ENCODE measurements at regions not wholly inside any gene's neighbourhood (a gene's known extent, or its start where the extent isn't known, plus 50 kb on each side); places are given as distances from the start of the nearest gene placed in this dataset.

GRCh38 chr12:128056136-128056801 is 210.7 kb upstream of the TMEM132C start:
- DNase-seq (ENCODE audit: low read depth in 2 of 2), result no peak

- no peak for DNase-seq (ENCODE audit: low read depth in 2 of 2)
These were observed 209.4 kb upstream of the TMEM132C start for GRCh38 chr12:128057586-128057985.

GRCh38 chr12:128059621-128060370 is 207.2 kb upstream of the TMEM132C start:
- DNase-seq (ENCODE audit: low read depth in 2 of 2), result no peak

GRCh38 chr12:128068211-128068610 is 198.8 kb upstream of the TMEM132C start:
- no peak for DNase-seq (ENCODE audit: low read depth in 2 of 2)

- DNase-seq (ENCODE audit: low read depth in 2 of 2), result no peak
These were observed 197.5 kb upstream of the TMEM132C start for GRCh38 chr12:128069359-128069997.

- no peak for DNase-seq (ENCODE audit: low read depth in 2 of 2)
These were observed 193.0 kb upstream of the TMEM132C start for GRCh38 chr12:128073937-128074336.

GRCh38 chr12:128075332-128075731 is 191.6 kb upstream of the TMEM132C start:
- no peak for DNase-seq (ENCODE audit: low read depth in 2 of 2)

- no peak for DNase-seq (ENCODE audit: low read depth in 2 of 2)
These were observed 190.8 kb upstream of the TMEM132C start for GRCh38 chr12:128076188-128076587.

- DNase-seq (ENCODE audit: low read depth in 2 of 2), result no peak
These were observed 189.6 kb upstream of the TMEM132C start for GRCh38 chr12:128077211-128077916.

GRCh38 chr12:128077917-128078298 is 189.1 kb upstream of the TMEM132C start:
- no peak for DNase-seq (ENCODE audit: low read depth in 2 of 2)

- DNase-seq (ENCODE audit: low read depth in 2 of 2), result no peak
These were observed 188.5 kb upstream of the TMEM132C start for GRCh38 chr12:128078301-128078971.

GRCh38 chr12:128079446-128079845 is 187.5 kb upstream of the TMEM132C start:
- DNase-seq (ENCODE audit: low read depth in 2 of 2), result no peak

GRCh38 chr12:128083132-128083729 is 183.7 kb upstream of the TMEM132C start:
- DNase-seq (ENCODE audit: low read depth in 2 of 2), result no peak

GRCh38 chr12:128088926-128089325 is 178.0 kb upstream of the TMEM132C start:
- DNase-seq (ENCODE audit: low read depth in 2 of 2), result no peak

- DNase-seq (ENCODE audit: low read depth in 2 of 2), result no peak
These were observed 177.0 kb upstream of the TMEM132C start for GRCh38 chr12:128089961-128090360.

- no peak for DNase-seq (ENCODE audit: low read depth in 2 of 2)
These were observed 175.8 kb upstream of the TMEM132C start for GRCh38 chr12:128091101-128091720.

- DNase-seq (ENCODE audit: low read depth in 2 of 2), result no peak
These were observed 175.0 kb upstream of the TMEM132C start for GRCh38 chr12:128091951-128092382.

GRCh38 chr12:128098730-128099129 is 168.2 kb upstream of the TMEM132C start:
- DNase-seq (ENCODE audit: low read depth in 2 of 2), result no peak

- no peak for DNase-seq (ENCODE audit: low read depth in 2 of 2)
These were observed 163.8 kb upstream of the TMEM132C start for GRCh38 chr12:128103152-128103551.

- DNase-seq (ENCODE audit: low read depth in 2 of 2), result no peak
These were observed 157.7 kb upstream of the TMEM132C start for GRCh38 chr12:128109236-128109635.

- no peak for DNase-seq (ENCODE audit: low read depth in 2 of 2)
These were observed 157.3 kb upstream of the TMEM132C start for GRCh38 chr12:128109636-128110035.
